ENCODE measurements at regions not wholly inside any gene's neighbourhood (a gene's known extent, or its start where the extent isn't known, plus 50 kb on each side); places are given as distances from the start of the nearest gene placed in this dataset.

DNA sequence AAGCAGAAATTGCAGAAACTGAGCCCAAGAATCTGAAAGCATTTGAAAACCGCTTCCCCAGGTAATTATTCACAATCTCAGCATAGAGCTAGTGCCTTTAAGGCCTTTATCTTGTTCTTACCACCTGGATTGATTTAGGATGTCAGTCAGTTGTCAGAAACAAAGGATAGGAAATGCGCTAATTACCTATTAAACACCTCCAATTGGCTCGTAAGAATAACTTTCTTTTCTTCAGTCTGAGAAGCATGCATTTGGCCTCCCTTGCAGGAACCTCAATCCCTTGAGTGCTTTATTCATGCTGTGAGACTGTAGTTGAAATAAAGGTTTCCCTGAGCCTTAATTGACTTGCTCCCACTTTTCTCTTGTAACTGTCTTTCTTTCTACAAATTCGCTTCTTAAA lies 400.3 kb upstream of the LRATD1 start:
- no peaks in the 10 kb centered on the region for H3K79me2 ChIP-seq (ENCODE audit: control insufficient read depth, insufficient read depth, low read length)
- FAIRE-seq (no peak), DNase-seq (ENCODE audit: low read depth, low spot score) (no peak)
- no peaks in the 10 kb centered on the region for H3K4me1 ChIP-seq (ENCODE audit: control insufficient read depth, extremely low read depth, insufficient read depth, low read length)
- no peaks in the 10 kb centered on the region for H3K36me3 ChIP-seq (ENCODE audit: control insufficient read depth in 2 of 2, extremely low read depth in 1 of 2, insufficient read depth in 2 of 2, low read length in 2 of 2)
- TF ChIP-seq, protein P1, sequence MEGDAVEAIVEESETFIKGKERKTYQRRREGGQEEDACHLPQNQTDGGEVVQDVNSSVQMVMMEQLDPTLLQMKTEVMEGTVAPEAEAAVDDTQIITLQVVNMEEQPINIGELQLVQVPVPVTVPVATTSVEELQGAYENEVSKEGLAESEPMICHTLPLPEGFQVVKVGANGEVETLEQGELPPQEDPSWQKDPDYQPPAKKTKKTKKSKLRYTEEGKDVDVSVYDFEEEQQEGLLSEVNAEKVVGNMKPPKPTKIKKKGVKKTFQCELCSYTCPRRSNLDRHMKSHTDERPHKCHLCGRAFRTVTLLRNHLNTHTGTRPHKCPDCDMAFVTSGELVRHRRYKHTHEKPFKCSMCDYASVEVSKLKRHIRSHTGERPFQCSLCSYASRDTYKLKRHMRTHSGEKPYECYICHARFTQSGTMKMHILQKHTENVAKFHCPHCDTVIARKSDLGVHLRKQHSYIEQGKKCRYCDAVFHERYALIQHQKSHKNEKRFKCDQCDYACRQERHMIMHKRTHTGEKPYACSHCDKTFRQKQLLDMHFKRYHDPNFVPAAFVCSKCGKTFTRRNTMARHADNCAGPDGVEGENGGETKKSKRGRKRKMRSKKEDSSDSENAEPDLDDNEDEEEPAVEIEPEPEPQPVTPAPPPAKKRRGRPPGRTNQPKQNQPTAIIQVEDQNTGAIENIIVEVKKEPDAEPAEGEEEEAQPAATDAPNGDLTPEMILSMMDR (optimal IDR thresholded peaks at IDR 0.05 in 1 of 3, IDR thresholded peaks at IDR 0.05 in 1 of 3, conservative IDR thresholded peaks at IDR 0.05 in 1 of 3; ENCODE audit: extremely low read depth in 1 of 3, insufficient read depth in 2 of 3, low read length in 3 of 3): no peak
- no peak for TF ChIP-seq EZH2 (IDR thresholded peaks at IDR 0.05; ENCODE audit: low read length)
- no peaks in the 10 kb centered on the region for H3K27me3 ChIP-seq (ENCODE audit: control insufficient read depth, extremely low read depth, insufficient read depth, low read length)
- no peak overlapping the region for H2AFZ ChIP-seq (ENCODE audit: control insufficient read depth, low read length)
- H3K27ac ChIP-seq (ENCODE audit: control insufficient read depth, insufficient read depth, low read length): no peak overlapping the region
- no peaks in the 10 kb centered on the region for H3K9me1 ChIP-seq (ENCODE audit: control insufficient read depth, extremely low read depth, insufficient read depth, low read length)
- no peak overlapping the region for H3K4me3 ChIP-seq (ENCODE audit: control insufficient read depth in 2 of 3, extremely low read depth in 1 of 3, insufficient read depth in 2 of 3, low read depth in 1 of 3, low read length in 3 of 3)
- no peak overlapping the region for H3K9ac ChIP-seq (ENCODE audit: control insufficient read depth, extremely low read depth, insufficient read depth, low read length)
- H4K20me1 ChIP-seq (ENCODE audit: control insufficient read depth, extremely low read depth, insufficient read depth, low read length): no peaks in the 10 kb centered on the region
- dilution Hi-C loops (cut with MboI; ENCODE audit: extremely low pct_ligation_motif_present, low sequenced_read_pairs): no loop called here
- H3K9me3 ChIP-seq (ENCODE audit: control insufficient read depth, low read depth, low read length): no peaks in the 10 kb centered on the region
- no peak overlapping the region for H3K4me2 ChIP-seq (ENCODE audit: control insufficient read depth, extremely low read depth, insufficient read depth, low read depth, low read length)

DNA sequence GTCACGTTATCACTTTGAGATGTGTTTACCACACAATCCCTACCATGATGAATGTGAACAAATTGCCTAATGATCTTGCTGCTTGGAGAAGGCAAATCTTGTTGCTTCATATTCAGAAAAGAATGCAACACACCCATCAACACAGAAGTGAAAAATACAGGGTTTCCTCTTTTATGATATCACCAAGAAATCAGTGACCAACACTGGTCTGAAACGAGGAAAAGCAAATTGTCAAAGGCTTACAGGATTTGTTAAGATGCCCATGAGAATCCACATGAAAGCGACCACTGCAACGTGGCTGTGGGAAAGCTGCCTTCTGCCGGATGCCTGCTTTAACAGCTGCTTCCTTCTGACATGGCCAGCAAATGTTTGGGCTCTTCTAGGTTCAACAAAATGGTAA lies 397.6 kb upstream of the LRATD1 start:
- Histone ChIP-seq H3K4me2 (ENCODE audit: control insufficient read depth, extremely low read depth, insufficient read depth, low read depth, low read length) (no peak overlapping the region), H3K27ac (ENCODE audit: control insufficient read depth, insufficient read depth, low read length) (no peak overlapping the region), H3K9me3 (ENCODE audit: control insufficient read depth, low read depth, low read length) (no peaks in the 10 kb centered on the region), H2AFZ (ENCODE audit: control insufficient read depth, low read length) (no peak overlapping the region), H3K4me3 (ENCODE audit: control insufficient read depth in 2 of 3, extremely low read depth in 1 of 3, insufficient read depth in 2 of 3, low read depth in 1 of 3, low read length in 3 of 3) (no peak overlapping the region), H3K27me3 (ENCODE audit: control insufficient read depth, extremely low read depth, insufficient read depth, low read length) (no peaks in the 10 kb centered on the region), H3K79me2 (ENCODE audit: control insufficient read depth, insufficient read depth, low read length) (no peaks in the 10 kb centered on the region), H3K4me1 (ENCODE audit: control insufficient read depth, extremely low read depth, insufficient read depth, low read length) (no peaks in the 10 kb centered on the region), H3K36me3 (ENCODE audit: control insufficient read depth in 2 of 2, extremely low read depth in 1 of 2, insufficient read depth in 2 of 2, low read length in 2 of 2) (no peaks in the 10 kb centered on the region), H3K9ac (ENCODE audit: control insufficient read depth, extremely low read depth, insufficient read depth, low read length) (no peak overlapping the region), H3K9me1 (ENCODE audit: control insufficient read depth, extremely low read depth, insufficient read depth, low read length) (no peaks in the 10 kb centered on the region), H4K20me1 (ENCODE audit: control insufficient read depth, extremely low read depth, insufficient read depth, low read length) (no peaks in the 10 kb centered on the region)
- dilution Hi-C loops (cut with MboI; ENCODE audit: extremely low pct_ligation_motif_present, low sequenced_read_pairs): no loop called here
- TF ChIP-seq, protein P1 (optimal IDR thresholded peaks at IDR 0.05 in 1 of 3, IDR thresholded peaks at IDR 0.05 in 1 of 3, conservative IDR thresholded peaks at IDR 0.05 in 1 of 3; ENCODE audit: extremely low read depth in 1 of 3, insufficient read depth in 2 of 3, low read length in 3 of 3): no peak
- TF ChIP-seq EZH2 (IDR thresholded peaks at IDR 0.05; ENCODE audit: low read length): no peak
- FAIRE-seq (no peak), DNase-seq (ENCODE audit: low read depth, low spot score) (no peak)
